Type B pancreatic cell (in vitro differentiated cells): ENCODE measurements at regions not wholly inside any gene's neighbourhood (a gene's known extent, or its start where the extent isn't known, plus 50 kb on each side); places are given as distances from the start of the nearest gene placed in this dataset.
A peak's percentile ranks its signal among the peaks of the same experiment; 100 is the strongest.

Source experiments
- DNase-seq: peaks from one replicate; pipeline ENCODE4 v3.0.0; 2021; ENCODE audit warnings: mixed read lengths; ENCODE audit not compliant: unreplicated experiment; ENCODE audit errors: extremely low spot score
- H3K27ac Mint-ChIP-seq: 2 replicates; pipeline ENCODE4 v1.8.0; 2021; ENCODE audit warnings: mild to moderate bottlenecking, mixed read lengths
- H3K27me3 Mint-ChIP-seq: 2 replicates; pipeline ENCODE4 v1.8.0; 2021; ENCODE audit warnings: mixed read lengths
- H3K36me3 Mint-ChIP-seq: 2 replicates; pipeline ENCODE4 v1.8.0; 2021; ENCODE audit warnings: mixed read lengths
- H3K4me1 Mint-ChIP-seq: one replicate; pipeline ENCODE4 v1.8.0; 2021; ENCODE audit warnings: mixed read lengths; ENCODE audit not compliant: unreplicated experiment
- H3K4me3 Mint-ChIP-seq: 2 replicates; pipeline ENCODE4 v1.8.0; 2021; ENCODE audit warnings: mild to moderate bottlenecking, mixed read lengths
- H3K9me3 Mint-ChIP-seq: 2 replicates; pipeline ENCODE4 v1.8.0; 2021; ENCODE audit warnings: mixed read lengths
- CTCF ChIP-seq: fragments of 200-600 bp; sonication (generic); conservative IDR thresholded peaks from 2 replicates; pipeline ENCODE4 v1.5.0; 2021; ENCODE audit warnings: antibody characterized with exemption, mild to moderate bottlenecking

- H3K9me3 Mint-ChIP-seq: no peaks in the 10 kb centered on the region
- H3K27me3 Mint-ChIP-seq: no peaks in the 10 kb centered on the region
- H3K4me3 Mint-ChIP-seq: peak overlapping the region; percentile 40
- no peaks in the 10 kb centered on the region for H3K36me3 Mint-ChIP-seq
- no peak for TF ChIP-seq CTCF
- H3K27ac Mint-ChIP-seq: peak overlapping the region; percentile 4
- no peak for DNase-seq
- H3K4me1 Mint-ChIP-seq: no peaks in the 10 kb centered on the region
Measured at GRCh38 chr9:117546894-117547678, 132.2 kb upstream of the ASTN2 start.

- peaks cover 3% of the 10 kb centered on the region for H3K27me3 Mint-ChIP-seq
- no peak overlapping the region for H3K27ac Mint-ChIP-seq
- TF ChIP-seq CTCF: no peak
- no peaks in the 10 kb centered on the region for H3K36me3 Mint-ChIP-seq
- H3K4me3 Mint-ChIP-seq: no peak overlapping the region
- DNase-seq: no peak
- no peaks in the 10 kb centered on the region for H3K4me1 Mint-ChIP-seq
- H3K9me3 Mint-ChIP-seq: no peaks in the 10 kb centered on the region
Measured at GRCh38 chr9:117545846-117546245, 131.0 kb upstream of the ASTN2 start.

- no peak for DNase-seq
- no peak for TF ChIP-seq CTCF
- H3K27me3 Mint-ChIP-seq: peaks cover 3% of the 10 kb centered on the region
- no peak overlapping the region for H3K4me3 Mint-ChIP-seq
- H3K36me3 Mint-ChIP-seq: no peaks in the 10 kb centered on the region
- H3K27ac Mint-ChIP-seq: no peak overlapping the region
- no peaks in the 10 kb centered on the region for H3K4me1 Mint-ChIP-seq
- H3K9me3 Mint-ChIP-seq: no peaks in the 10 kb centered on the region
Measured at GRCh38 chr9:117543089-117543488, 128.2 kb upstream of the ASTN2 start.

GRCh38 chr9:117542021-117542420 is 127.2 kb upstream of the ASTN2 start:
- Mint-ChIP-seq H3K27ac (no peak overlapping the region), H3K36me3 (no peaks in the 10 kb centered on the region), H3K9me3 (no peaks in the 10 kb centered on the region), H3K4me1 (no peaks in the 10 kb centered on the region), H3K4me3 (no peak overlapping the region), H3K27me3 (peaks cover 3% of the 10 kb centered on the region)
- no peak for DNase-seq
- TF ChIP-seq CTCF: no peak

- Mint-ChIP-seq H3K4me3 (no peak overlapping the region), H3K27ac (no peak overlapping the region), H3K9me3 (no peaks in the 10 kb centered on the region), H3K36me3 (no peaks in the 10 kb centered on the region), H3K4me1 (no peaks in the 10 kb centered on the region), H3K27me3 (peaks cover 3% of the 10 kb centered on the region)
- no peak for DNase-seq
- no peak for TF ChIP-seq CTCF
Measured at GRCh38 chr9:117541181-117541580, 126.3 kb upstream of the ASTN2 start.
